ENCODE measurements at regions not wholly inside any gene's neighbourhood (a gene's known extent, or its start where the extent isn't known, plus 50 kb on each side); places are given as distances from the start of the nearest gene placed in this dataset.

- TF ChIP-seq CTCF (IDR thresholded peaks at IDR 0.05): no peak
- no peak for TF ChIP-seq POLR2A (IDR thresholded peaks at IDR 0.05)
- TF ChIP-seq POLR2AphosphoS5 (IDR thresholded peaks at IDR 0.05): no peak
- TF ChIP-seq EP300 (IDR thresholded peaks at IDR 0.05): no peak
Measured at GRCh38 chr20:30606990-30607389, 650.5 kb upstream of the DEFB115 start.
